ENCODE measurements at regions not wholly inside any gene's neighbourhood (a gene's known extent, or its start where the extent isn't known, plus 50 kb on each side); places are given as distances from the start of the nearest gene placed in this dataset.
"Not testable (repeated sequence)": the region's sequence is repeated elsewhere in the genome, so short reads cannot be mapped to it uniquely, and the experiment has no call there.

DNA sequence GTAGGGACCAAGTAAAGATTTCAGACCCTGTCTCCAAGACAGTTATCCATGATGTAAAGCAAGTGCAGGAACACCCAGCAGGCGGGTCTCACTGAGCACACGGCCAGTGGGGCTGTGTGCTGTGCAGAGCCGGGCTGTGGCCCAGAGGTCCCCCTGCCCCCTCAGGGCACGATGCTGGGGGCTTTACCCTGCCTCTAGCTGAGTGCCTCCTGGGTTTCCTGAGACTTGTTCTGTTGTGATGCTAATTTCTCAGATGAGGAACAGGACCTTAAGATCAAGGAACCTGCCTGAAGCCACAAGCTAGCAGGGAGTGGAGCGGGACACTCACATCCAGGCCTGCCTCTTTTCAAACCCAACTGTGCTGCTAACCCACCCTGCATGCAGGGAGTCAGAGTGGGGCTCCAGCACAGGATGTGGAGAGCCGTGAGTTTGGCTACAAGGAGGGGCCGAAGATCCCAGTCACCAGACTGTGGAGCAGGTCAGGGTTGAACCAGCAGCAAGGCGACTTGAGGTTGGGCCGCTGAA lies 76.1 kb upstream of the LYZL2 start:
- Mint-ChIP-seq H3K27ac (ENCODE audit: unreplicated experiment) (no peak overlapping the region), H3K4me3 (ENCODE audit: unreplicated experiment) (no peak overlapping the region), H3K4me1 (ENCODE audit: low read depth, unreplicated experiment) (peaks cover 10% of the 10 kb centered on the region), H3K27me3 (ENCODE audit: low read depth, unreplicated experiment) (peaks cover 11% of the 10 kb centered on the region), H3K36me3 (ENCODE audit: low read depth, unreplicated experiment) (no peaks in the 10 kb centered on the region), H3K9me3 (ENCODE audit: unreplicated experiment) (no peaks in the 10 kb centered on the region)
- Histone ChIP-seq H3K4me1 (ENCODE audit: insufficient read depth, low read length) (peaks cover 11% of the 10 kb centered on the region), H2AFZ (ENCODE audit: low read depth, low read length) (no peak overlapping the region), H3K27ac (ENCODE audit: low read depth, low read length) (no peak overlapping the region), H3K79me2 (ENCODE audit: insufficient read depth, low read length) (no peaks in the 10 kb centered on the region), H3K36me3 (ENCODE audit: insufficient read depth, low read length) (no peaks in the 10 kb centered on the region), H3K9ac (ENCODE audit: low read length) (no peak overlapping the region), H3K9me3 (ENCODE audit: insufficient read depth, low read depth, low read length) (no peaks in the 10 kb centered on the region), H3K4me2 (ENCODE audit: low read length) (no peak overlapping the region), H3K4me3 (ENCODE audit: insufficient read depth, low read depth, low read length) (no peak overlapping the region), H3K27me3 (ENCODE audit: insufficient read depth, low read length) (no peaks in the 10 kb centered on the region), H4K20me1 (ENCODE audit: insufficient read depth, low read length) (no peaks in the 10 kb centered on the region)
- no peak for FAIRE-seq
- DNase-seq (ENCODE audit: low read depth) = no peak
- TF ChIP-seq EZH2 (IDR thresholded peaks at IDR 0.05; ENCODE audit: insufficient read depth, low read length) = no peak
- TF ChIP-seq, protein P1, sequence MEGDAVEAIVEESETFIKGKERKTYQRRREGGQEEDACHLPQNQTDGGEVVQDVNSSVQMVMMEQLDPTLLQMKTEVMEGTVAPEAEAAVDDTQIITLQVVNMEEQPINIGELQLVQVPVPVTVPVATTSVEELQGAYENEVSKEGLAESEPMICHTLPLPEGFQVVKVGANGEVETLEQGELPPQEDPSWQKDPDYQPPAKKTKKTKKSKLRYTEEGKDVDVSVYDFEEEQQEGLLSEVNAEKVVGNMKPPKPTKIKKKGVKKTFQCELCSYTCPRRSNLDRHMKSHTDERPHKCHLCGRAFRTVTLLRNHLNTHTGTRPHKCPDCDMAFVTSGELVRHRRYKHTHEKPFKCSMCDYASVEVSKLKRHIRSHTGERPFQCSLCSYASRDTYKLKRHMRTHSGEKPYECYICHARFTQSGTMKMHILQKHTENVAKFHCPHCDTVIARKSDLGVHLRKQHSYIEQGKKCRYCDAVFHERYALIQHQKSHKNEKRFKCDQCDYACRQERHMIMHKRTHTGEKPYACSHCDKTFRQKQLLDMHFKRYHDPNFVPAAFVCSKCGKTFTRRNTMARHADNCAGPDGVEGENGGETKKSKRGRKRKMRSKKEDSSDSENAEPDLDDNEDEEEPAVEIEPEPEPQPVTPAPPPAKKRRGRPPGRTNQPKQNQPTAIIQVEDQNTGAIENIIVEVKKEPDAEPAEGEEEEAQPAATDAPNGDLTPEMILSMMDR (IDR thresholded peaks at IDR 0.05; ENCODE audit: insufficient read depth, low read depth, low read length) = no peak

DNA sequence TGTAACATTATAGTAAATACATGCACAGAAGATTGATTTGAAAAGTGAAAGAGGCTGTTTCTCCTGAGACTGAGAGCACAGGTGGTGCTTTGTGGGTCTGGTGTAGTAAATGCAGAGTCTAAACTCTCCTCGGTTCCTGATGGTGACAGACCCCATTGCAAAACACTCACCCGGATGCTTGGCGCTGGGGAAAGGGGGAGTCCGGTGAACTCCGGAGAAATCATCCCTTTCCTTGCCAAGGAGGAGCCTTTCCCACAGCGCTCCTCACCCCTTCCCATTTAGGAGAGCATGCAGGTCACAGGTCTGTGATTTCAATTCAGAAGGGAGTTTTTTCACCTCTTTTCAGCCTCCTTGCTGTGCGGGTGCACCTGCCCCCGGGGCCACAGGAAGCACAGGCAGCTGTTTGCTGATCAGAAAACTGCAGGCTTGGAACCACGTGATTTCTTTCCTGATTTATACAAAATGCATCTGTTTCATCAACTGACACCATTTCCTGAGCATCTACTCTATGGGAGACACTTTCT lies 75.6 kb upstream of the LYZL2 start:
- Histone ChIP-seq H3K9ac (ENCODE audit: low read length) (no peak overlapping the region), H3K9me3 (ENCODE audit: insufficient read depth, low read depth, low read length) (no peaks in the 10 kb centered on the region), H3K36me3 (ENCODE audit: insufficient read depth, low read length) (no peaks in the 10 kb centered on the region), H2AFZ (ENCODE audit: low read depth, low read length) (no peak overlapping the region), H3K4me1 (ENCODE audit: insufficient read depth, low read length) (peaks cover 11% of the 10 kb centered on the region), H4K20me1 (ENCODE audit: insufficient read depth, low read length) (no peaks in the 10 kb centered on the region), H3K4me2 (ENCODE audit: low read length) (no peak overlapping the region), H3K4me3 (ENCODE audit: insufficient read depth, low read depth, low read length) (no peak overlapping the region), H3K27ac (ENCODE audit: low read depth, low read length) (no peak overlapping the region), H3K27me3 (ENCODE audit: insufficient read depth, low read length) (no peaks in the 10 kb centered on the region), H3K79me2 (ENCODE audit: insufficient read depth, low read length) (no peaks in the 10 kb centered on the region)
- Mint-ChIP-seq H3K9me3 (ENCODE audit: unreplicated experiment) (no peaks in the 10 kb centered on the region), H3K4me1 (ENCODE audit: low read depth, unreplicated experiment) (peaks cover 13% of the 10 kb centered on the region), H3K36me3 (ENCODE audit: low read depth, unreplicated experiment) (no peaks in the 10 kb centered on the region), H3K4me3 (ENCODE audit: unreplicated experiment) (no peak overlapping the region), H3K27ac (ENCODE audit: unreplicated experiment) (no peak overlapping the region), H3K27me3 (ENCODE audit: low read depth, unreplicated experiment) (peaks cover 11% of the 10 kb centered on the region)
- FAIRE-seq (no peak), DNase-seq (ENCODE audit: low read depth) (no peak)
- TF ChIP-seq, protein P1 (IDR thresholded peaks at IDR 0.05; ENCODE audit: insufficient read depth, low read depth, low read length) = no peak

DNA sequence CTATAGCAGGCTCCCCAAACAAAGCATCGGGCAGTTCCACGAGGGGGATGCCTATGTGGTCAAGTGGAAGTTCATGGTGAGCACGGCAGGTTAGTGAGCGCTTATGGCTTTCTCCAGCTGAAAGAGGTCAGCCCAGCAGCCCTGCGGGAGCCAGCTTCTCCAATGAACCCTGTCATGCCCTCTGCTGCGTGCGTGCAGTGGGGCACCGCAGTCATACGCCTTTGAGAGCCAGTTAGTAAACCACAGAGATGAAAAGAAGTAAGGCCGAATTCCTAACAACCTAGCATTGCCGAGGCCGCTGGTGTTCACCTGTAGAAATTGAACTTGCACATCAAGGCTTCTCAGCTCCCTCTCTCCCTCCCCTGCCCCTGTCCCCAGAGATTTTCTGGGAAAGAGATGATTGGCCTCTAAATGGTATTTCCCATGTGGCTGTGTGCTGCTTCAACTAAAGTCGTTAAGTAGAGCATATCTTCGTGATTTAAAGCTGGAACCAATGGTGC lies 75.1 kb upstream of the LYZL2 start:
- not testable (repeated sequence) for H3K4me3 ChIP-seq (ENCODE audit: insufficient read depth, low read depth, low read length); DNase-seq (ENCODE audit: low read depth); H3K4me2 ChIP-seq (ENCODE audit: low read length); H4K20me1 ChIP-seq (ENCODE audit: insufficient read depth, low read length); H3K36me3 Mint-ChIP-seq (ENCODE audit: low read depth, unreplicated experiment); FAIRE-seq; H3K4me3 Mint-ChIP-seq (ENCODE audit: unreplicated experiment); H2AFZ ChIP-seq (ENCODE audit: low read depth, low read length); H3K27me3 ChIP-seq (ENCODE audit: insufficient read depth, low read length); H3K9me3 ChIP-seq (ENCODE audit: insufficient read depth, low read depth, low read length); H3K36me3 ChIP-seq (ENCODE audit: insufficient read depth, low read length); H3K9me3 Mint-ChIP-seq (ENCODE audit: unreplicated experiment); H3K27ac ChIP-seq (ENCODE audit: low read depth, low read length); H3K27ac Mint-ChIP-seq (ENCODE audit: unreplicated experiment); H3K79me2 ChIP-seq (ENCODE audit: insufficient read depth, low read length); H3K9ac ChIP-seq (ENCODE audit: low read length)
- Mint-ChIP-seq H3K27me3 (ENCODE audit: low read depth, unreplicated experiment) (peaks cover 11% of the 10 kb centered on the region), H3K4me1 (ENCODE audit: low read depth, unreplicated experiment) (peaks cover 13% of the 10 kb centered on the region)
- peaks cover 11% of the 10 kb centered on the region for H3K4me1 ChIP-seq (ENCODE audit: insufficient read depth, low read length)

All from astrocyte (in vitro differentiated cells and primary cell).